ENCODE measurements at regions not wholly inside any gene's neighbourhood (a gene's known extent, or its start where the extent isn't known, plus 50 kb on each side); places are given as distances from the start of the nearest gene placed in this dataset.
A peak's percentile ranks its signal among the peaks of the same experiment; 100 is the strongest.

DNA sequence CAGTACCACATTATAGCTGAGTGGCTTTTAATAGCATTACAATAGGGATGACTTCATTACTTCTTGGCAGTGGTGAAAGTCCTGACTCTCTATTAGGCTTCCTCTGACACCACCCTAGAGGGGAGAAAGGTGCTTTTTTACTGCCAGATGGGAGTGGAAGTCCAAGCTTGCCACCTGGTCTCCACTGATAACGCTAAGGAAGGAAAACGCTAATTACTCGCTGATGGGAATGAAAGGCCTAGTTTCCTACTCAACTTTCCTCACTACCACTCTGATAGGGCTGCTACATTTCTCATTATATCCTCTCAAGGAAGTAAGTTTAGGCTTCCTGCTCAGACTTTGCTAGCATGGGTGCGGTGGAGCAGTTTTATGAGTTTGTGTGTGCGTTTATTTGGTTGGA lies 62.3 kb upstream of the PAGE3 start:
- no peak overlapping the region for H3K9ac ChIP-seq (ENCODE audit: insufficient read depth in 1 of 2, low read length in 2 of 2)
- no peaks in the 10 kb centered on the region for H3K4me1 ChIP-seq (ENCODE audit: control insufficient read depth in 5 of 5, insufficient read depth in 5 of 5, low read length in 5 of 5)
- H3K27me3 ChIP-seq (ENCODE audit: control insufficient read depth in 3 of 3, insufficient read depth in 3 of 3, low read length in 2 of 3): no peaks in the 10 kb centered on the region
- ATAC-seq (ENCODE audit: insufficient read depth, low FRiP score) (no peak), DNase-seq (peak in 2 of 3 donors; percentile 15 to 52)
- H3K9me3 ChIP-seq (ENCODE audit: control insufficient read depth in 4 of 4, insufficient read depth in 3 of 4, low read length in 3 of 4): peaks cover 0 to 9% (median 2%) of the 10 kb centered on the region in 4 donors
- WGBS, 2 donors: 28 to 57% methylated on average over 5 of the region's 5 CpGs
- peak overlapping the region in 1 of 2 donors; percentile 45 for H3K27ac ChIP-seq (ENCODE audit: low read depth in 1 of 2, low read length in 1 of 2)
- H3K4me3 ChIP-seq: no peak overlapping the region
- TF ChIP-seq, protein P1, sequence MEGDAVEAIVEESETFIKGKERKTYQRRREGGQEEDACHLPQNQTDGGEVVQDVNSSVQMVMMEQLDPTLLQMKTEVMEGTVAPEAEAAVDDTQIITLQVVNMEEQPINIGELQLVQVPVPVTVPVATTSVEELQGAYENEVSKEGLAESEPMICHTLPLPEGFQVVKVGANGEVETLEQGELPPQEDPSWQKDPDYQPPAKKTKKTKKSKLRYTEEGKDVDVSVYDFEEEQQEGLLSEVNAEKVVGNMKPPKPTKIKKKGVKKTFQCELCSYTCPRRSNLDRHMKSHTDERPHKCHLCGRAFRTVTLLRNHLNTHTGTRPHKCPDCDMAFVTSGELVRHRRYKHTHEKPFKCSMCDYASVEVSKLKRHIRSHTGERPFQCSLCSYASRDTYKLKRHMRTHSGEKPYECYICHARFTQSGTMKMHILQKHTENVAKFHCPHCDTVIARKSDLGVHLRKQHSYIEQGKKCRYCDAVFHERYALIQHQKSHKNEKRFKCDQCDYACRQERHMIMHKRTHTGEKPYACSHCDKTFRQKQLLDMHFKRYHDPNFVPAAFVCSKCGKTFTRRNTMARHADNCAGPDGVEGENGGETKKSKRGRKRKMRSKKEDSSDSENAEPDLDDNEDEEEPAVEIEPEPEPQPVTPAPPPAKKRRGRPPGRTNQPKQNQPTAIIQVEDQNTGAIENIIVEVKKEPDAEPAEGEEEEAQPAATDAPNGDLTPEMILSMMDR (IDR thresholded peaks at IDR 0.05; ENCODE audit: control extremely low read depth, extremely low read depth): no peak
- no peaks in the 10 kb centered on the region for H3K36me3 ChIP-seq (ENCODE audit: control insufficient read depth in 4 of 4, insufficient read depth in 4 of 4, low read length in 4 of 4)

DNA sequence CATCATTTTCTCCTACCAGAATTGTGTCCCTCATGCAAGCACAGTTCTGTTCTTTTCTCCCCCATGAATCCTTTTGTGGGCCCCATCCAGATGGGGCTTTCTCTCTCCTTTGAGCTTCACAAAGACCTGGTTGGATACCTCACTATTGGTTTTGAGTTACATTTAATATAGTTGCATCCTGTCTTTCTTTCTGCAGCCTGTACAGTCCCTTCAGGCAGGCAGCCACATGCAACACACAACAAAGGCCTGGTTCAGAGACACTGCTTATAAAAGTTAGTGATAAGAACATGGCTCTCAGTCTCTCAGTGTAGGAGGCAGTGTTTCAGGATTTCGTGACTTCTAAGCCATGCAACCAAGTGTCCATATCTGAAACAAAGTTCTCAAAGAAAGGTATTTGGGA lies 70.6 kb upstream of the PAGE3 start:
- TF ChIP-seq, protein P1 (IDR thresholded peaks at IDR 0.05; ENCODE audit: control extremely low read depth, extremely low read depth): no peak
- no peak overlapping the region for H3K27ac ChIP-seq (ENCODE audit: low read depth in 1 of 2, low read length in 1 of 2)
- H3K4me1 ChIP-seq (ENCODE audit: control insufficient read depth in 5 of 5, insufficient read depth in 5 of 5, low read length in 5 of 5): no peaks in the 10 kb centered on the region
- H3K27me3 ChIP-seq (ENCODE audit: control insufficient read depth in 3 of 3, insufficient read depth in 3 of 3, low read length in 2 of 3): peaks cover 0 to 2% (median 0%) of the 10 kb centered on the region in 3 donors
- H3K9me3 ChIP-seq (ENCODE audit: control insufficient read depth in 4 of 4, insufficient read depth in 3 of 4, low read length in 3 of 4): peaks cover 0 to 1% (median 0%) of the 10 kb centered on the region in 4 donors
- no peak for ATAC-seq (ENCODE audit: insufficient read depth, low FRiP score)
- no peak overlapping the region for H3K4me3 ChIP-seq
- no peak for DNase-seq
- no peaks in the 10 kb centered on the region for H3K36me3 ChIP-seq (ENCODE audit: control insufficient read depth in 4 of 4, insufficient read depth in 4 of 4, low read length in 4 of 4)
- H3K9ac ChIP-seq (ENCODE audit: insufficient read depth in 1 of 2, low read length in 2 of 2): no peak overlapping the region
- 45 to 89% methylated on average over 1 of the region's 1 CpG for WGBS, 2 donors

DNA sequence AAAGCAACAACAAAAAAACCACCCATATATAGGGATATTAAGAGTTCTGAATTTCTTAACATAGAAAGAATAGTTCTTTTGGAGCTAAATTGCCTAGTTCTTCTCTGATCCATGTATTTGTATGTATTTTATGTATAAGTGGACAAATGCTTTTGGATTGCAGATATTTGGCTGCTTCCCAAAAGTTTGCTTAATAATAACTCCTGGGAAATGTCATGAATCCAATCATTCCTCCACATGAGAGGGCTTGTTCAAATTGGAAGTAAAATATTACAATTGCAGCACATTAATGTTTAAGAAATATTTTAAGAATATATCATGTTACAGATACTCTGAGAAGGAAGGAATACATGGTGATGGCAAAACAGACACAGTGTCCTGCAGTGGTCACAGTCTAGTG lies 71.5 kb upstream of the PAGE3 start:
- no peak overlapping the region for H3K27ac ChIP-seq (ENCODE audit: low read depth in 1 of 2, low read length in 1 of 2)
- H3K27me3 ChIP-seq (ENCODE audit: control insufficient read depth in 3 of 3, insufficient read depth in 3 of 3, low read length in 2 of 3): peaks cover 0 to 2% (median 0%) of the 10 kb centered on the region in 3 donors

More for the DNA sequence above, 71.5 kb upstream of the PAGE3 start:
- TF ChIP-seq, protein P1 (IDR thresholded peaks at IDR 0.05; ENCODE audit: control extremely low read depth, extremely low read depth): no peak
- no peak overlapping the region for H3K4me3 ChIP-seq
- ATAC-seq (ENCODE audit: insufficient read depth, low FRiP score) (no peak), DNase-seq (no peak)
- H3K36me3 ChIP-seq (ENCODE audit: control insufficient read depth in 4 of 4, insufficient read depth in 4 of 4, low read length in 4 of 4): no peaks in the 10 kb centered on the region
- peaks cover 0 to 1% (median 0%) of the 10 kb centered on the region in 4 donors for H3K9me3 ChIP-seq (ENCODE audit: control insufficient read depth in 4 of 4, insufficient read depth in 3 of 4, low read length in 3 of 4)
- no peak overlapping the region for H3K9ac ChIP-seq (ENCODE audit: insufficient read depth in 1 of 2, low read length in 2 of 2)
- no peaks in the 10 kb centered on the region for H3K4me1 ChIP-seq (ENCODE audit: control insufficient read depth in 5 of 5, insufficient read depth in 5 of 5, low read length in 5 of 5)

All from lung (tissue), 11 donors.